ENCODE measurements at regions not wholly inside any gene's neighbourhood (a gene's known extent, or its start where the extent isn't known, plus 50 kb on each side); places are given as distances from the start of the nearest gene placed in this dataset.

DNA sequence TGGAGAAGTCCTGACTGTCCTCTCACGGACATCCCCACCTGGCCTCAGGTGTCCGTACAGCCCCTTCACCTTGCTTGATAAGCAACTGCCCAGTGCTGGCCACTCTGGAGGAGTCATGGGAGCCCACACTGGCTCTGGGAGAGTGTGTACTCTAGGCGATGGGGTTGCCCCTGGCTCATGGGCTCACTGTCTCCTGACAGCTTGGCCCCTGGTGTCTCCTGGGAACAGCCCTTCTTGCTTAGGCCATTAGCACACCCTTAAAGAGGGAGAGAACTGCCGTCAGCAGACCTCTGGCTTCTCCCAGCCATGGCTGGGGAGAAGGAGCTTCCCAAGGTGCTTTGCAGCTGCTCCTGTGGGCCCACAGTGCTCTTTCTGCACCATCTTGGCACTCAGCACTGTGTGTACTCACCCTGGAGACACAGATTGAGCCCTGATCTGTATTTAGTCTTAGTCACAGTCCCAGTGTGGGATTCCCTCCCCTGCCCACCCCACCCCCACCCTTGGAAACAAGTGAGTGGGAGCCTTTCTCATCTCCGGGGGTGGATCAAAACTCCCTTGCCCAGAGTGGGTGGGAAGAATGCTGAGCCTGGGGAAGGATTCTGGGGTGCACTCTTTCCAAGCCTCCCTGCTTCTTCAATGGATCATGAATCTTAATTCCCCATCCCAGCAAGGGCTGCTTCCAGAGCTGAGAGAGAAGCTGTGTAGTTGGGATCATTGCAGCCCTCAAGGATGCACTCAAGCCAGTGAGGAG lies 83.5 kb upstream of the ADPGK start:
- TF ChIP-seq EZH2phosphoT487 (IDR thresholded peaks at IDR 0.05; ENCODE audit: borderline replicate concordance, low read depth, low read length), result no peak
- TF ChIP-seq, protein P1, sequence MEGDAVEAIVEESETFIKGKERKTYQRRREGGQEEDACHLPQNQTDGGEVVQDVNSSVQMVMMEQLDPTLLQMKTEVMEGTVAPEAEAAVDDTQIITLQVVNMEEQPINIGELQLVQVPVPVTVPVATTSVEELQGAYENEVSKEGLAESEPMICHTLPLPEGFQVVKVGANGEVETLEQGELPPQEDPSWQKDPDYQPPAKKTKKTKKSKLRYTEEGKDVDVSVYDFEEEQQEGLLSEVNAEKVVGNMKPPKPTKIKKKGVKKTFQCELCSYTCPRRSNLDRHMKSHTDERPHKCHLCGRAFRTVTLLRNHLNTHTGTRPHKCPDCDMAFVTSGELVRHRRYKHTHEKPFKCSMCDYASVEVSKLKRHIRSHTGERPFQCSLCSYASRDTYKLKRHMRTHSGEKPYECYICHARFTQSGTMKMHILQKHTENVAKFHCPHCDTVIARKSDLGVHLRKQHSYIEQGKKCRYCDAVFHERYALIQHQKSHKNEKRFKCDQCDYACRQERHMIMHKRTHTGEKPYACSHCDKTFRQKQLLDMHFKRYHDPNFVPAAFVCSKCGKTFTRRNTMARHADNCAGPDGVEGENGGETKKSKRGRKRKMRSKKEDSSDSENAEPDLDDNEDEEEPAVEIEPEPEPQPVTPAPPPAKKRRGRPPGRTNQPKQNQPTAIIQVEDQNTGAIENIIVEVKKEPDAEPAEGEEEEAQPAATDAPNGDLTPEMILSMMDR (conservative IDR thresholded peaks at IDR 0.05; ENCODE audit: low read length), result no peak
